ENCODE measurements at regions not wholly inside any gene's neighbourhood (a gene's known extent, or its start where the extent isn't known, plus 50 kb on each side); places are given as distances from the start of the nearest gene placed in this dataset.
A peak's percentile ranks its signal among the peaks of the same experiment; 100 is the strongest.

DNA sequence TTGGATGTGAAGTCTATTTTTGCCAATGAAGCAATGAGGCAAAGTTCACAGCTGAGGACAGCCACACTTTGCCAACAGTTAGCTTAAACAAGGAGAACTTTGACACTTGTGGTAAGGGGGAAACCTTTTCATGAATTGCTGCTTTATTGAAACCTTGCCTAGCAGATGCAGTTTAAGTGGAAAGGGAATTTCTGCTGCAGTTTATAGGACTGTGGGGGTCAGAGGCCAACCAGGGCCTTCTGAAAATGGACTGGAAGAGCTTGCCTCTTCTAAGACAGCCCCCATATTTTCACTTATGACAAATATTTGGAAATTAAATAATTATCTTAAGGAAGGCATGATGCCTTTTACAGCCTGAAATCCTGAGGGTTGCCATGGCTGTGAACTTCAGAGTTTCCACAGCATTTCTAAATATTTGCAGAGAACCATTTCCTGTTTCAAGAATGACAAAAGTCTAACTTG is 550.3 kb downstream of the RAB28 start (continued):
- TF ChIP-seq, protein P1, sequence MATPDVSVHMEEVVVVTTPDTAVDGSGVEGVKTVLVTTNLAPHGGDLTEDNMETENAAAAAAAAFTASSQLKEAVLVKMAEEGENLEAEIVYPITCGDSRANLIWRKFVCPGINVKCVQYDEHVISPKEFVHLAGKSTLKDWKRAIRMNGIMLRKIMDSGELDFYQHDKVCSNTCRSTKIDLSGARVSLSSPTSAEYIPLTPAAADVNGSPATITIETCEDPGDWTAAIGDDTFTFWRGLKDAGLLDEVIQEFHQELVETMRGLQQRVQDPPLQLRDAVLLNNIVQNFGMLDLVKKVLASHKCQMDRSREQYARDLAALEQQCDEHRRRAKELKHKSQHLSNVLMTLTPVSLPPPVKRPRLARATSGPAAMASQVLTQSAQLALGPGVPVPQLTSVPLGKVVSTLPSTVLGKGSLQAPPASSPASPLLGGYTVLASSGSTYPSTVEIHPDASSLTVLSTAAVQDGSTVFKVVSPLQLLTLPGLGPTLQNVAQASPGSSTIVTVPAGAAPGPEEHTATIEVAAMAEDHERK (CRISPR knock-in tag; IDR thresholded peaks at IDR 0.05; ENCODE audit: low read depth): no peak
- no peak for TF ChIP-seq ZSCAN12 (CRISPR knock-in tag; IDR thresholded peaks at IDR 0.05)
- no peak for TF ChIP-seq RAD51 (IDR thresholded peaks at IDR 0.05; ENCODE audit: borderline replicate concordance)
- TF ChIP-seq ARNTL (CRISPR knock-in tag; IDR thresholded peaks at IDR 0.05): no peak
- no peak for TF ChIP-seq KDM5B (CRISPR knock-in tag; IDR thresholded peaks at IDR 0.05; ENCODE audit: borderline replicate concordance)
- TF ChIP-seq DNMT3B (CRISPR knock-in tag; conservative IDR thresholded peaks at IDR 0.05): no peak
- no peak for TF ChIP-seq ZNF678 (CRISPR knock-in tag; IDR thresholded peaks at IDR 0.05)
- TF ChIP-seq, protein P2, sequence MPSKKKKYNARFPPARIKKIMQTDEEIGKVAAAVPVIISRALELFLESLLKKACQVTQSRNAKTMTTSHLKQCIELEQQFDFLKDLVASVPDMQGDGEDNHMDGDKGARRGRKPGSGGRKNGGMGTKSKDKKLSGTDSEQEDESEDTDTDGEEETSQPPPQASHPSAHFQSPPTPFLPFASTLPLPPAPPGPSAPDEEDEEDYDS (CRISPR knock-in tag; IDR thresholded peaks at IDR 0.05): no peak
- TF ChIP-seq, protein P3, sequence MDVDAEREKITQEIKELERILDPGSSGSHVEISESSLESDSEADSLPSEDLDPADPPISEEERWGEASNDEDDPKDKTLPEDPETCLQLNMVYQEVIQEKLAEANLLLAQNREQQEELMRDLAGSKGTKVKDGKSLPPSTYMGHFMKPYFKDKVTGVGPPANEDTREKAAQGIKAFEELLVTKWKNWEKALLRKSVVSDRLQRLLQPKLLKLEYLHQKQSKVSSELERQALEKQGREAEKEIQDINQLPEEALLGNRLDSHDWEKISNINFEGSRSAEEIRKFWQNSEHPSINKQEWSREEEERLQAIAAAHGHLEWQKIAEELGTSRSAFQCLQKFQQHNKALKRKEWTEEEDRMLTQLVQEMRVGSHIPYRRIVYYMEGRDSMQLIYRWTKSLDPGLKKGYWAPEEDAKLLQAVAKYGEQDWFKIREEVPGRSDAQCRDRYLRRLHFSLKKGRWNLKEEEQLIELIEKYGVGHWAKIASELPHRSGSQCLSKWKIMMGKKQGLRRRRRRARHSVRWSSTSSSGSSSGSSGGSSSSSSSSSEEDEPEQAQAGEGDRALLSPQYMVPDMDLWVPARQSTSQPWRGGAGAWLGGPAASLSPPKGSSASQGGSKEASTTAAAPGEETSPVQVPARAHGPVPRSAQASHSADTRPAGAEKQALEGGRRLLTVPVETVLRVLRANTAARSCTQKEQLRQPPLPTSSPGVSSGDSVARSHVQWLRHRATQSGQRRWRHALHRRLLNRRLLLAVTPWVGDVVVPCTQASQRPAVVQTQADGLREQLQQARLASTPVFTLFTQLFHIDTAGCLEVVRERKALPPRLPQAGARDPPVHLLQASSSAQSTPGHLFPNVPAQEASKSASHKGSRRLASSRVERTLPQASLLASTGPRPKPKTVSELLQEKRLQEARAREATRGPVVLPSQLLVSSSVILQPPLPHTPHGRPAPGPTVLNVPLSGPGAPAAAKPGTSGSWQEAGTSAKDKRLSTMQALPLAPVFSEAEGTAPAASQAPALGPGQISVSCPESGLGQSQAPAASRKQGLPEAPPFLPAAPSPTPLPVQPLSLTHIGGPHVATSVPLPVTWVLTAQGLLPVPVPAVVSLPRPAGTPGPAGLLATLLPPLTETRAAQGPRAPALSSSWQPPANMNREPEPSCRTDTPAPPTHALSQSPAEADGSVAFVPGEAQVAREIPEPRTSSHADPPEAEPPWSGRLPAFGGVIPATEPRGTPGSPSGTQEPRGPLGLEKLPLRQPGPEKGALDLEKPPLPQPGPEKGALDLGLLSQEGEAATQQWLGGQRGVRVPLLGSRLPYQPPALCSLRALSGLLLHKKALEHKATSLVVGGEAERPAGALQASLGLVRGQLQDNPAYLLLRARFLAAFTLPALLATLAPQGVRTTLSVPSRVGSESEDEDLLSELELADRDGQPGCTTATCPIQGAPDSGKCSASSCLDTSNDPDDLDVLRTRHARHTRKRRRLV (CRISPR knock-in tag; IDR thresholded peaks at IDR 0.05): no peak
- TF ChIP-seq, protein P4, sequence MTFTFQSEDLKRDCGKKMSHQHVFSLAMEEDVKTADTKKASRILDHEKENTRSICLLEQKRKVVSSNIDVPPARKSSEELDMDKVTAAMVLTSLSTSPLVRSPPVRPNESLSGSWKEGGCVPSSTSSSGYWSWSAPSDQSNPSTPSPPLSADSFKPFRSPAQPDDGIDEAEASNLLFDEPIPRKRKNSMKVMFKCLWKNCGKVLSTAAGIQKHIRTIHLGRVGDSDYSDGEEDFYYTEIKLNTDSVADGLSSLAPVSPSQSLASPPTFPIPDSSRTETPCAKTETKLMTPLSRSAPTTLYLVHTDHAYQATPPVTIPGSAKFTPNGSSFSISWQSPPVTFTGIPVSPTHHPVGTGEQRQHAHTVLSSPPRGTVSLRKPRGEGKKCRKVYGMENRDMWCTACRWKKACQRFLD (CRISPR knock-in tag; IDR thresholded peaks at IDR 0.05; ENCODE audit: borderline replicate concordance): no peak
- TF ChIP-seq ZNF878 (CRISPR knock-in tag; IDR thresholded peaks at IDR 0.05): no peak
- TF ChIP-seq, protein P5, sequence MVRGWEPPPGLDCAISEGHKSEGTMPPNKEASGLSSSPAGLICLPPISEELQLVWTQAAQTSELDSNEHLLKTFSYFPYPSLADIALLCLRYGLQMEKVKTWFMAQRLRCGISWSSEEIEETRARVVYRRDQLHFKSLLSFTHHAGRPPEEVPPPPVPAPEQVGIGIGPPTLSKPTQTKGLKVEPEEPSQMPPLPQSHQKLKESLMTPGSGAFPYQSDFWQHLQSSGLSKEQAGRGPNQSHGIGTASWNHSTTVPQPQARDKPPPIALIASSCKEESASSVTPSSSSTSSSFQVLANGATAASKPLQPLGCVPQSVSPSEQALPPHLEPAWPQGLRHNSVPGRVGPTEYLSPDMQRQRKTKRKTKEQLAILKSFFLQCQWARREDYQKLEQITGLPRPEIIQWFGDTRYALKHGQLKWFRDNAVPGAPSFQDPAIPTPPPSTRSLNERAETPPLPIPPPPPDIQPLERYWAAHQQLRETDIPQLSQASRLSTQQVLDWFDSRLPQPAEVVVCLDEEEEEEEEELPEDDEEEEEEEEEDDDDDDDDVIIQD (CRISPR knock-in tag; IDR thresholded peaks at IDR 0.05; ENCODE audit: low read depth): peak; percentile 79; the same call in 1 of the 2 replicates
- TF ChIP-seq SRF (IDR thresholded peaks at IDR 0.05; ENCODE audit: low read depth, low read length): no peak
- TF ChIP-seq ZNF768 (CRISPR knock-in tag; IDR thresholded peaks at IDR 0.05): no peak
- TF ChIP-seq RBFOX2 (IDR thresholded peaks at IDR 0.05; ENCODE audit: low read depth, low read length): no peak
- peak; percentile 50 for TF ChIP-seq HHEX (CRISPR knock-in tag; IDR thresholded peaks at IDR 0.05)
- no peak for TF ChIP-seq ZNF772 (CRISPR knock-in tag; IDR thresholded peaks at IDR 0.05)
- TF ChIP-seq MTA1 (CRISPR knock-in tag; IDR thresholded peaks at IDR 0.05; ENCODE audit: borderline replicate concordance): no peak
- TF ChIP-seq HOXA3 (CRISPR knock-in tag; IDR thresholded peaks at IDR 0.05): peak; percentile 75
- no peak for TF ChIP-seq ARNT2 (CRISPR knock-in tag; IDR thresholded peaks at IDR 0.05; ENCODE audit: low read depth)
- TF ChIP-seq, protein P6, sequence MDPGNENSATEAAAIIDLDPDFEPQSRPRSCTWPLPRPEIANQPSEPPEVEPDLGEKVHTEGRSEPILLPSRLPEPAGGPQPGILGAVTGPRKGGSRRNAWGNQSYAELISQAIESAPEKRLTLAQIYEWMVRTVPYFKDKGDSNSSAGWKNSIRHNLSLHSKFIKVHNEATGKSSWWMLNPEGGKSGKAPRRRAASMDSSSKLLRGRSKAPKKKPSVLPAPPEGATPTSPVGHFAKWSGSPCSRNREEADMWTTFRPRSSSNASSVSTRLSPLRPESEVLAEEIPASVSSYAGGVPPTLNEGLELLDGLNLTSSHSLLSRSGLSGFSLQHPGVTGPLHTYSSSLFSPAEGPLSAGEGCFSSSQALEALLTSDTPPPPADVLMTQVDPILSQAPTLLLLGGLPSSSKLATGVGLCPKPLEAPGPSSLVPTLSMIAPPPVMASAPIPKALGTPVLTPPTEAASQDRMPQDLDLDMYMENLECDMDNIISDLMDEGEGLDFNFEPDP (CRISPR knock-in tag; conservative IDR thresholded peaks at IDR 0.05): no peak

All from HepG2 (cell line).